IgD-negative memory B cell (primary cell): ENCODE measurements at regions not wholly inside any gene's neighbourhood (a gene's known extent, or its start where the extent isn't known, plus 50 kb on each side); places are given as distances from the start of the nearest gene placed in this dataset.

Source experiments
- H3K27ac Mint-ChIP-seq, 3 donors: one replicate each; pipeline ENCODE4 v1.8.0; 2020 to 2022; ENCODE audit warnings: mild to moderate bottlenecking in 3 of 3, mixed read lengths in 3 of 3, moderate library complexity in 1 of 3
- H3K27me3 Mint-ChIP-seq: one replicate; pipeline ENCODE4 v1.8.0; 2021; ENCODE audit warnings: mixed read lengths
- H3K36me3 Mint-ChIP-seq: one replicate; pipeline ENCODE4 v1.8.0; 2020; ENCODE audit warnings: mild to moderate bottlenecking, mixed read lengths
- H3K4me1 Mint-ChIP-seq, 3 donors: one replicate each; pipeline ENCODE4 v1.8.0; 2020 to 2022; ENCODE audit warnings: mixed read lengths in 3 of 3, mild to moderate bottlenecking in 1 of 3
- H3K4me3 Mint-ChIP-seq, 4 donors: one replicate each; pipeline ENCODE4 v1.8.0; 2020 to 2022; ENCODE audit warnings: mild to moderate bottlenecking in 4 of 4, mixed read lengths in 4 of 4, moderate library complexity in 3 of 4
- H3K9me3 Mint-ChIP-seq, 3 donors: one replicate each; pipeline ENCODE4 v1.8.0; 2020 to 2021; ENCODE audit warnings: mixed read lengths in 3 of 3, mild to moderate bottlenecking in 1 of 3

GRCh38 chr3:83477563-83477962 lies 1481.2 kb upstream of the CADM2 start:
- no peaks in the 10 kb centered on the region for H3K4me1 Mint-ChIP-seq
- no peak overlapping the region for H3K4me3 Mint-ChIP-seq
- peaks cover 2 to 4% (median 4%) of the 10 kb centered on the region in 3 donors for H3K9me3 Mint-ChIP-seq
- no peaks in the 10 kb centered on the region for H3K36me3 Mint-ChIP-seq
- H3K27me3 Mint-ChIP-seq = no peaks in the 10 kb centered on the region
- no peak overlapping the region for H3K27ac Mint-ChIP-seq

- Mint-ChIP-seq H3K4me3 (no peak overlapping the region), H3K4me1 (no peaks in the 10 kb centered on the region), H3K36me3 (no peaks in the 10 kb centered on the region)
Observed at GRCh38 chr3:83482402-83483070, 1476.3 kb upstream of the CADM2 start.

GRCh38 chr3:83496462-83496861 lies 1462.3 kb upstream of the CADM2 start:
- H3K4me3 Mint-ChIP-seq = no peak overlapping the region
- no peaks in the 10 kb centered on the region for H3K27me3 Mint-ChIP-seq
- no peaks in the 10 kb centered on the region for H3K36me3 Mint-ChIP-seq
- H3K9me3 Mint-ChIP-seq = peaks cover 0 to 11% (median 0%) of the 10 kb centered on the region in 3 donors
- no peak overlapping the region for H3K27ac Mint-ChIP-seq
- no peaks in the 10 kb centered on the region for H3K4me1 Mint-ChIP-seq

More at GRCh38 chr3:83482402-83483070, 1476.3 kb upstream of the CADM2 start:
- Mint-ChIP-seq H3K27ac (no peak overlapping the region), H3K9me3 (peaks cover 3 to 8% (median 3%) of the 10 kb centered on the region in 3 donors), H3K27me3 (no peaks in the 10 kb centered on the region)

- Mint-ChIP-seq H3K36me3 (no peaks in the 10 kb centered on the region), H3K4me1 (no peaks in the 10 kb centered on the region), H3K27me3 (no peaks in the 10 kb centered on the region), H3K27ac (no peak overlapping the region), H3K9me3 (peaks cover 0 to 11% (median 0%) of the 10 kb centered on the region in 3 donors), H3K4me3 (no peak overlapping the region)
Observed at GRCh38 chr3:83498361-83499016, 1460.3 kb upstream of the CADM2 start.

- Mint-ChIP-seq H3K9me3 (peaks cover 0 to 4% (median 0%) of the 10 kb centered on the region in 3 donors), H3K27me3 (no peaks in the 10 kb centered on the region), H3K27ac (no peak overlapping the region), H3K4me3 (no peak overlapping the region), H3K4me1 (no peaks in the 10 kb centered on the region), H3K36me3 (no peaks in the 10 kb centered on the region)
Observed at GRCh38 chr3:83500422-83500821, 1458.4 kb upstream of the CADM2 start.

- no peaks in the 10 kb centered on the region for H3K4me1 Mint-ChIP-seq
- H3K9me3 Mint-ChIP-seq = peaks cover 0 to 4% (median 0%) of the 10 kb centered on the region in 3 donors
- H3K36me3 Mint-ChIP-seq = no peaks in the 10 kb centered on the region
- no peak overlapping the region for H3K27ac Mint-ChIP-seq
- H3K4me3 Mint-ChIP-seq = no peak overlapping the region
- no peaks in the 10 kb centered on the region for H3K27me3 Mint-ChIP-seq
Observed at GRCh38 chr3:83500931-83501330, 1457.9 kb upstream of the CADM2 start.

GRCh38 chr3:83513051-83513450 lies 1445.7 kb upstream of the CADM2 start:
- Mint-ChIP-seq H3K36me3 (peaks cover 1% of the 10 kb centered on the region), H3K4me3 (no peak overlapping the region), H3K9me3 (peaks cover 4 to 24% (median 5%) of the 10 kb centered on the region in 3 donors), H3K27ac (no peak overlapping the region), H3K4me1 (no peaks in the 10 kb centered on the region), H3K27me3 (no peaks in the 10 kb centered on the region)

- peaks cover 4 to 28% (median 5%) of the 10 kb centered on the region in 3 donors for H3K9me3 Mint-ChIP-seq
- H3K36me3 Mint-ChIP-seq = peaks cover 1% of the 10 kb centered on the region
- H3K4me1 Mint-ChIP-seq = no peaks in the 10 kb centered on the region
- H3K27me3 Mint-ChIP-seq = no peaks in the 10 kb centered on the region
- H3K27ac Mint-ChIP-seq = no peak overlapping the region
- H3K4me3 Mint-ChIP-seq = no peak overlapping the region
Observed at GRCh38 chr3:83513677-83514076, 1445.1 kb upstream of the CADM2 start.

- no peaks in the 10 kb centered on the region for H3K4me1 Mint-ChIP-seq
- no peaks in the 10 kb centered on the region for H3K27me3 Mint-ChIP-seq
- H3K36me3 Mint-ChIP-seq = peaks cover 1% of the 10 kb centered on the region
- H3K9me3 Mint-ChIP-seq = peaks cover 4 to 28% (median 5%) of the 10 kb centered on the region in 3 donors
- H3K4me3 Mint-ChIP-seq = no peak overlapping the region
- no peak overlapping the region for H3K27ac Mint-ChIP-seq
Observed at GRCh38 chr3:83514130-83514914, 1444.5 kb upstream of the CADM2 start.

- no peak overlapping the region for H3K4me3 Mint-ChIP-seq
- H3K4me1 Mint-ChIP-seq = no peaks in the 10 kb centered on the region
- H3K9me3 Mint-ChIP-seq = peaks cover 0 to 28% (median 3%) of the 10 kb centered on the region in 3 donors
- no peaks in the 10 kb centered on the region for H3K27me3 Mint-ChIP-seq
- H3K36me3 Mint-ChIP-seq = peaks cover 1% of the 10 kb centered on the region
- no peak overlapping the region for H3K27ac Mint-ChIP-seq
Observed at GRCh38 chr3:83515123-83515522, 1443.7 kb upstream of the CADM2 start.

GRCh38 chr3:83523470-83524073 lies 1435.2 kb upstream of the CADM2 start:
- Mint-ChIP-seq H3K4me1 (no peaks in the 10 kb centered on the region), H3K9me3 (no peaks in the 10 kb centered on the region), H3K27me3 (no peaks in the 10 kb centered on the region), H3K4me3 (no peak overlapping the region), H3K27ac (no peak overlapping the region), H3K36me3 (no peaks in the 10 kb centered on the region)

GRCh38 chr3:83524901-83525300 lies 1433.9 kb upstream of the CADM2 start:
- H3K27ac Mint-ChIP-seq = no peak overlapping the region

GRCh38 chr3:83559082-83559481 lies 1399.7 kb upstream of the CADM2 start:
- peaks cover 0 to 8% (median 3%) of the 10 kb centered on the region in 3 donors for H3K9me3 Mint-ChIP-seq
- H3K27me3 Mint-ChIP-seq = no peaks in the 10 kb centered on the region
- no peak overlapping the region for H3K27ac Mint-ChIP-seq
- peaks cover 0 to 1% (median 0%) of the 10 kb centered on the region in 3 donors for H3K4me1 Mint-ChIP-seq
- peaks cover 1% of the 10 kb centered on the region for H3K36me3 Mint-ChIP-seq
- H3K4me3 Mint-ChIP-seq = no peak overlapping the region

More at GRCh38 chr3:83524901-83525300, 1433.9 kb upstream of the CADM2 start:
- Mint-ChIP-seq H3K36me3 (no peaks in the 10 kb centered on the region), H3K4me3 (no peak overlapping the region), H3K9me3 (no peaks in the 10 kb centered on the region), H3K4me1 (no peaks in the 10 kb centered on the region), H3K27me3 (no peaks in the 10 kb centered on the region)

- Mint-ChIP-seq H3K4me1 (no peaks in the 10 kb centered on the region), H3K27ac (no peak overlapping the region), H3K36me3 (no peaks in the 10 kb centered on the region), H3K27me3 (no peaks in the 10 kb centered on the region), H3K9me3 (peaks cover 0 to 4% (median 0%) of the 10 kb centered on the region in 3 donors), H3K4me3 (no peak overlapping the region)
Observed at GRCh38 chr3:83567935-83568334, 1390.9 kb upstream of the CADM2 start.

- no peaks in the 10 kb centered on the region for H3K27me3 Mint-ChIP-seq
- H3K4me1 Mint-ChIP-seq = no peaks in the 10 kb centered on the region
- H3K27ac Mint-ChIP-seq = no peak overlapping the region
- no peaks in the 10 kb centered on the region for H3K36me3 Mint-ChIP-seq
- H3K9me3 Mint-ChIP-seq = peaks cover 0 to 19% (median 5%) of the 10 kb centered on the region in 3 donors
- H3K4me3 Mint-ChIP-seq = no peak overlapping the region
Observed at GRCh38 chr3:83581546-83581945, 1377.2 kb upstream of the CADM2 start.
